Sigmoid colon (tissue), 6 donors: ENCODE measurements at regions not wholly inside any gene's neighbourhood (a gene's known extent, or its start where the extent isn't known, plus 50 kb on each side); places are given as distances from the start of the nearest gene placed in this dataset.
A peak's percentile ranks its signal among the peaks of the same experiment; 100 is the strongest.

ENCODE experiments used
- DNase-seq: peaks from one replicate; pipeline ENCODE4 v3.0.0-alpha.2; 2019
- H3K27ac ChIP-seq, 4 donors: fragments of 200-600 bp; sonication (generic); one replicate each; pipeline ENCODE4 v1.5.1; 2016 to 2019; ENCODE audit warnings: mild to moderate bottlenecking in 1 of 4
- H3K27me3 ChIP-seq, 3 donors: fragments of 200-600 bp; sonication (generic); one replicate each; pipeline ENCODE4 v1.5.1; 2019; ENCODE audit warnings: mild to moderate bottlenecking in 1 of 3
- H3K36me3 ChIP-seq, 4 donors: fragments of 200-600 bp; sonication (generic); one replicate each; pipeline ENCODE4 v1.5.1; 2016 to 2019
- H3K4me1 ChIP-seq, 4 donors: fragments of 200-600 bp; sonication (generic); one replicate each; pipeline ENCODE4 v1.5.1; 2017 to 2019
- H3K4me3 ChIP-seq, 4 donors: fragments of 200-600 bp; sonication (generic); one replicate each; pipeline ENCODE4 v1.5.1; 2017 to 2019; ENCODE audit warnings: mild to moderate bottlenecking in 2 of 4, moderate library complexity in 1 of 4
- H3K9me3 ChIP-seq, 4 donors: fragments of 200-600 bp in 3 of 4; sonication (generic) in 3 of 4; one replicate each; pipeline versions ENCODE4 v1.5.1 to v1.6.1; 2013 to 2019
- EP300 ChIP-seq, 4 donors: sonication (generic); formaldehyde crosslinking; IDR thresholded peaks; one replicate each; pipeline ENCODE4 v1.6.1; 2017; ENCODE audit warnings: antibody characterized with exemption in 4 of 4
- POLR2A ChIP-seq, 2 donors: fragments of 450-650 bp; IDR thresholded peaks; one replicate each; pipeline ENCODE4 v1.6.1; 2016; ENCODE audit warnings: antibody characterized with exemption in 2 of 2, mild to moderate bottlenecking in 2 of 2, moderate library complexity in 2 of 2
- POLR2AphosphoS5 ChIP-seq, 4 donors: sonication (generic); formaldehyde crosslinking; IDR thresholded peaks; one replicate each; pipeline ENCODE4 v1.6.1; 2017; ENCODE audit warnings: antibody characterized with exemption in 4 of 4
- WGBS, 2 donors: extraction: QIAGEN DNeasy Blood & Tissue Kit; methylation state at CpG; one replicate each; pipeline ENCODE4 v1.1.7; 2013; 5-methylcytosine and 5-hydroxymethylcytosine counted together
- intact Hi-C: fragments of 100-400 bp; cut with DNase I; formaldehyde crosslinking; loops from one replicate; pipeline ENCODE4 v1.15.1; 2023
- TF ChIP-seq, protein P1 (sequence below), 4 experiments: fragments of 450-650 bp in 3 of 4; fragments of 200-600 bp in 1 of 4; IDR thresholded peaks; one replicate each; pipeline ENCODE4 v1.5.1; 2016 to 2019; ENCODE audit warnings: antibody characterized with exemption in 4 of 4, mild to moderate bottlenecking in 3 of 4, moderate library complexity in 2 of 4
- donor health status: healthy with polysubstance abuse.
- donor health status: healthy.

DNA sequence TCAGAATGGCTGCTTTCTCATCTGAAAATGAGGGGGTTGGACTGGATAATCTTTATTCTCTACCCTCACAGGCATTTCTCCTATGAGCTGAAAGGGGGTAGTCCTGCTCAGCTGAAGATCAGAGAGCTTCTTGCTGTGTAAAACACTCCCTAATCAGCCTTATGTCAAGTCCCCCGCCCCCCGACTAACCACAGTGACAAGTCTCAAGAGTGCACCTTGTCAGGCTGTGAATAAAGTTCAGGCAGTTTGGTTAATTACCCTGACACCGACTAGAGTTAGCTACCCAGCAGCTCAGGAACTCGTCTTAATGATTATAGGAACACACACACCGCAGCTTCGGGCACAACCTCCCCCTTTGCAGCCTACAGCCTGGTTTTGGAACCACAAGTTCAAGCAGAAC lies 513.7 kb downstream of the RPS24 start:
- no peaks in the 10 kb centered on the region for H3K36me3 ChIP-seq
- no peak overlapping the region for H3K4me3 ChIP-seq
- no peaks in the 10 kb centered on the region for H3K9me3 ChIP-seq
- TF ChIP-seq POLR2AphosphoS5 (IDR thresholded peaks at IDR 0.05) = no peak
- TF ChIP-seq, protein P1, sequence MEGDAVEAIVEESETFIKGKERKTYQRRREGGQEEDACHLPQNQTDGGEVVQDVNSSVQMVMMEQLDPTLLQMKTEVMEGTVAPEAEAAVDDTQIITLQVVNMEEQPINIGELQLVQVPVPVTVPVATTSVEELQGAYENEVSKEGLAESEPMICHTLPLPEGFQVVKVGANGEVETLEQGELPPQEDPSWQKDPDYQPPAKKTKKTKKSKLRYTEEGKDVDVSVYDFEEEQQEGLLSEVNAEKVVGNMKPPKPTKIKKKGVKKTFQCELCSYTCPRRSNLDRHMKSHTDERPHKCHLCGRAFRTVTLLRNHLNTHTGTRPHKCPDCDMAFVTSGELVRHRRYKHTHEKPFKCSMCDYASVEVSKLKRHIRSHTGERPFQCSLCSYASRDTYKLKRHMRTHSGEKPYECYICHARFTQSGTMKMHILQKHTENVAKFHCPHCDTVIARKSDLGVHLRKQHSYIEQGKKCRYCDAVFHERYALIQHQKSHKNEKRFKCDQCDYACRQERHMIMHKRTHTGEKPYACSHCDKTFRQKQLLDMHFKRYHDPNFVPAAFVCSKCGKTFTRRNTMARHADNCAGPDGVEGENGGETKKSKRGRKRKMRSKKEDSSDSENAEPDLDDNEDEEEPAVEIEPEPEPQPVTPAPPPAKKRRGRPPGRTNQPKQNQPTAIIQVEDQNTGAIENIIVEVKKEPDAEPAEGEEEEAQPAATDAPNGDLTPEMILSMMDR (IDR thresholded peaks at IDR 0.05) = no peak
- TF ChIP-seq EP300 (IDR thresholded peaks at IDR 0.05) = no peak
- TF ChIP-seq POLR2A (IDR thresholded peaks at IDR 0.05) = no peak
- DNase-seq = no peak
- no peak overlapping the region for H3K27ac ChIP-seq
- WGBS, 2 donors = 80 to 88% methylated on average over 6 of the region's 6 CpGs
- H3K4me1 ChIP-seq = peaks cover 0 to 62% (median 55%) of the 10 kb centered on the region in 4 donors
- H3K27me3 ChIP-seq = no peaks in the 10 kb centered on the region
- intact Hi-C loops = no loop called here

GRCh38 chr10:78547905-78548304 lies 514.2 kb downstream of the RPS24 start:
- H3K4me3 ChIP-seq = no peak overlapping the region
- TF ChIP-seq POLR2A (IDR thresholded peaks at IDR 0.05) (no peak), POLR2AphosphoS5 (IDR thresholded peaks at IDR 0.05) (no peak), EP300 (IDR thresholded peaks at IDR 0.05) (no peak)
- TF ChIP-seq, protein P1 (IDR thresholded peaks at IDR 0.05) = no peak
- H3K9me3 ChIP-seq = no peaks in the 10 kb centered on the region
- DNase-seq = no peak
- intact Hi-C loops = no loop called here
- no peaks in the 10 kb centered on the region for H3K27me3 ChIP-seq
- H3K27ac ChIP-seq = no peak overlapping the region
- H3K4me1 ChIP-seq = peaks cover 0 to 62% (median 55%) of the 10 kb centered on the region in 4 donors
- no peaks in the 10 kb centered on the region for H3K36me3 ChIP-seq

GRCh38 chr10:78548369-78548768 lies 514.7 kb downstream of the RPS24 start:
- TF ChIP-seq EP300 (IDR thresholded peaks at IDR 0.05) = no peak
- TF ChIP-seq POLR2A (IDR thresholded peaks at IDR 0.05) = no peak
- TF ChIP-seq, protein P1 (IDR thresholded peaks at IDR 0.05) = no peak
- no peak for TF ChIP-seq POLR2AphosphoS5 (IDR thresholded peaks at IDR 0.05)
- H3K4me1 ChIP-seq = peaks cover 0 to 62% (median 54%) of the 10 kb centered on the region in 4 donors
- intact Hi-C loops = no loop called here

GRCh38 chr10:78549140-78549935 lies 515.7 kb downstream of the RPS24 start:
- Histone ChIP-seq H3K9me3 (no peaks in the 10 kb centered on the region), H3K36me3 (no peaks in the 10 kb centered on the region), H3K4me1 (peaks cover 0 to 55% (median 46%) of the 10 kb centered on the region in 4 donors), H3K4me3 (no peak overlapping the region), H3K27me3 (no peaks in the 10 kb centered on the region), H3K27ac (peak overlapping the region in 1 of 4 donors; percentile 28)
- WGBS, 2 donors = 48 to 72% methylated on average over 9 of the region's 9 CpGs
- TF ChIP-seq POLR2A (IDR thresholded peaks at IDR 0.05) = no peak
- intact Hi-C loops = no loop called here
- DNase-seq = no peak

More at GRCh38 chr10:78548369-78548768, 514.7 kb downstream of the RPS24 start:
- H3K9me3 ChIP-seq = no peaks in the 10 kb centered on the region
- H3K4me3 ChIP-seq = no peak overlapping the region
- H3K36me3 ChIP-seq = no peaks in the 10 kb centered on the region
- no peak overlapping the region for H3K27ac ChIP-seq
- WGBS, 2 donors = 88 to 92% methylated on average over 3 of the region's 3 CpGs
- DNase-seq = no peak
- no peaks in the 10 kb centered on the region for H3K27me3 ChIP-seq

DNA sequence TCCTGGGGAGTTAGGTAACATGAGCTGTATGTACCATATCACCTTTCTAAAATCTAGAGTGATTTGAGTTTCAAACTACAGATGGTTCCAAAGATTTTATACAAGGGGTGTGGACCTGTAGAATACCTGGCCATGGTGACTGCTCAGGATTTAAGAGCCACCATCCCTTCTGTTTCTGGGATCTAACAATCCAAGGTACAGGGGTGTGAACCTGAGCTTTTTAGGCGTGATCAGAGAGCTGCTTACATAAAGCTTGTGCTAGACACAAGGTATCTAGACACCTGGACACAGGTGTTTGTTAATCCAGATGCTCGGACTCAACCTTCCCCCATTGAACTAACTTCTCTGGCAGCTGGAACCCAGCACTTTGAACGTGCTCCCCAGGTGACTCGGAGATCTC lies 516.4 kb downstream of the RPS24 start:
- intact Hi-C loops = loop anchor here (5.0 kb wide), 1 partner anchor 517 kb away; the partner anchor contains the start of gene ZMIZ1
- peak overlapping the region in 3 of 4 donors; percentile 28 to 81 (median 81) for H3K27ac ChIP-seq
- WGBS, 2 donors = 23 to 72% methylated on average over 4 of the region's 4 CpGs
- H3K36me3 ChIP-seq = no peaks in the 10 kb centered on the region
- no peak for TF ChIP-seq POLR2AphosphoS5 (IDR thresholded peaks at IDR 0.05)
- peaks cover 0 to 47% (median 39%) of the 10 kb centered on the region in 4 donors for H3K4me1 ChIP-seq
- DNase-seq = no peak
- H3K9me3 ChIP-seq = no peaks in the 10 kb centered on the region
- no peaks in the 10 kb centered on the region for H3K27me3 ChIP-seq
- H3K4me3 ChIP-seq = no peak overlapping the region
